HG03565 (cell line): ENCODE measurements at regions not wholly inside any gene's neighbourhood (a gene's known extent, or its start where the extent isn't known, plus 50 kb on each side); places are given as distances from the start of the nearest gene placed in this dataset.

ENCODE experiments used
- ATAC-seq: cut with Tn5 transposase; IDR thresholded peaks from one replicate; pipeline ENCODE4 v1.9.1; 2021; ENCODE audit warnings: mild to moderate bottlenecking, moderate library complexity; ENCODE audit not compliant: unreplicated experiment

GRCh38 chr12:25819691-25820090 is 138.8 kb upstream of the RASSF8 start:
- no peak for ATAC-seq

GRCh38 chr12:25822281-25822680 is 136.2 kb upstream of the RASSF8 start:
- ATAC-seq: no peak

GRCh38 chr12:25824734-25825133 is 133.7 kb upstream of the RASSF8 start:
- no peak for ATAC-seq

GRCh38 chr12:25825446-25825845 is 133.0 kb upstream of the RASSF8 start:
- no peak for ATAC-seq

- ATAC-seq: no peak
Measured at GRCh38 chr12:25827141-25827540, 131.3 kb upstream of the RASSF8 start.

- ATAC-seq: no peak
Measured at GRCh38 chr12:25827747-25828146, 130.7 kb upstream of the RASSF8 start.

- ATAC-seq: no peak
Measured at GRCh38 chr12:25828188-25828587, 130.3 kb upstream of the RASSF8 start.

GRCh38 chr12:25829192-25829591 is 129.3 kb upstream of the RASSF8 start:
- no peak for ATAC-seq

GRCh38 chr12:25830456-25830855 is 128.0 kb upstream of the RASSF8 start:
- ATAC-seq: no peak

GRCh38 chr12:25833657-25834056 is 124.8 kb upstream of the RASSF8 start:
- no peak for ATAC-seq

GRCh38 chr12:25835385-25835784 is 123.1 kb upstream of the RASSF8 start:
- no peak for ATAC-seq

- no peak for ATAC-seq
Measured at GRCh38 chr12:25838007-25838406, 120.5 kb upstream of the RASSF8 start.

GRCh38 chr12:25839470-25839869 is 119.0 kb upstream of the RASSF8 start:
- no peak for ATAC-seq

GRCh38 chr12:25840678-25841465 is 117.6 kb upstream of the RASSF8 start:
- ATAC-seq: no peak

GRCh38 chr12:25842254-25842653 is 116.2 kb upstream of the RASSF8 start:
- ATAC-seq: no peak

GRCh38 chr12:25843976-25844375 is 114.5 kb upstream of the RASSF8 start:
- ATAC-seq: no peak

GRCh38 chr12:25845415-25845814 is 113.1 kb upstream of the RASSF8 start:
- ATAC-seq: no peak

- ATAC-seq: no peak
Measured at GRCh38 chr12:25852792-25853191, 105.7 kb upstream of the RASSF8 start.

- ATAC-seq: no peak
Measured at GRCh38 chr12:25853316-25854095, 105.0 kb upstream of the RASSF8 start.

GRCh38 chr12:25854991-25855390 is 103.5 kb upstream of the RASSF8 start:
- no peak for ATAC-seq

GRCh38 chr12:25855716-25856115 is 102.8 kb upstream of the RASSF8 start:
- ATAC-seq: no peak

GRCh38 chr12:25859976-25860375 is 98.5 kb upstream of the RASSF8 start:
- ATAC-seq: no peak
